HepG2 (cell line): ENCODE measurements at regions not wholly inside any gene's neighbourhood (a gene's known extent, or its start where the extent isn't known, plus 50 kb on each side); places are given as distances from the start of the nearest gene placed in this dataset.

Source experiments
- ATAC-seq: fragments of 200-7000 bp; cut with Tn5 transposase; 3 replicates; pipeline ENCODE4 v1.9.1; 2020; ENCODE audit warnings: mild to moderate bottlenecking, moderate library complexity
- BruUV-seq: library from RNA; stranded (reverse); fragments of 400-500 nt; replicated peaks from 2 replicates; lab custom pipeline; 2021; lab: Mats Ljungman, UMichigan
- CTCF ChIA-PET: fragments of 300-600 bp; formaldehyde crosslinking; extraction: SDS; loops from one replicate; lab custom pipeline; 2021; ENCODE audit warnings: low total read pairs, inconsistent platforms, low intra/inter-chr PET ratio; lab: Yijun Ruan, JAX
- POLR2A ChIA-PET: fragments of 350-600 bp; sonication (Branson Sonifier 250); formaldehyde crosslinking; loops from one replicate; lab custom pipeline; 2020; ENCODE audit warnings: antibody characterized with exemption, inconsistent platforms; lab: Yijun Ruan, JAX
- DNase-seq: peaks from one replicate; pipeline ENCODE4 v3.0.0-alpha.2; 2015; ENCODE audit warnings: low spot score
- FAIRE-seq: peaks from 3 replicates; lab custom pipeline; 2011; peaks lifted over from hg19 to GRCh38; lab: Jason Lieb, UNC
- H2AFZ ChIP-seq: one replicate; pipeline ENCODE4 v1.6.1; 2011; ENCODE audit warnings: low read length, inconsistent platforms
- H3K27ac ChIP-seq: fragments of 300-600 bp; 3 replicates; pipeline ENCODE4 v1.8.0; 2011; ENCODE audit warnings: mixed run types, mild to moderate bottlenecking, mixed read lengths, low read length, inconsistent platforms; ENCODE audit not compliant: insufficient read depth; ENCODE audit errors: extremely low read length
- H3K27me3 ChIP-seq, 2 experiments: fragments of 200-600 bp in 1 of 2; 2 replicates in 1 of 2; 3 replicates in 1 of 2; pipeline versions ENCODE4 v1.6.0 to v1.8.0; 2011; ENCODE audit warnings: low read length in 2 of 2, mild to moderate bottlenecking in 2 of 2, moderate library complexity in 2 of 2, inconsistent platforms in 1 of 2; ENCODE audit not compliant: insufficient read depth in 2 of 2, control insufficient read depth in 1 of 2
- H3K36me3 ChIP-seq, 2 experiments: fragments of 200-600 bp in 1 of 2; replicated peaks in 1 of 2; 2 replicates in 1 of 2; 3 replicates in 1 of 2; pipeline versions ENCODE4 v1.5.1 to v1.8.0; 2011; ENCODE audit warnings: low read length in 2 of 2, inconsistent platforms in 1 of 2; ENCODE audit not compliant: insufficient read depth in 2 of 2, control insufficient read depth in 1 of 2
- H3K4me1 ChIP-seq: 2 replicates; pipeline ENCODE4 v1.5.1; 2012; ENCODE audit warnings: low read length, inconsistent platforms; ENCODE audit not compliant: insufficient read depth
- H3K4me2 ChIP-seq: 2 replicates; pipeline ENCODE4 v1.6.0; 2011; ENCODE audit warnings: low read depth, low read length, inconsistent platforms
- H3K4me3 ChIP-seq, 3 experiments: fragments of 200-600 bp in 1 of 3; sonication (generic), shearing (Covaris generic) in 1 of 3; replicated peaks in 1 of 3; 2 replicates each; pipeline ENCODE4 v1.5.1; 2011 to 2016; ENCODE audit warnings: low read length in 3 of 3, inconsistent platforms in 2 of 3, low read depth in 2 of 3, mild to moderate bottlenecking in 2 of 3, control low read depth in 1 of 3, mixed read lengths in 1 of 3; ENCODE audit not compliant: insufficient read depth in 1 of 3
- H3K79me2 ChIP-seq: one replicate; pipeline ENCODE4 v1.6.1; 2011; ENCODE audit warnings: low read length, inconsistent platforms; ENCODE audit not compliant: insufficient read depth
- H3K9ac ChIP-seq: 2 replicates; pipeline ENCODE4 v1.6.0; 2011; ENCODE audit warnings: mild to moderate bottlenecking, low read depth, low read length, inconsistent platforms; ENCODE audit not compliant: insufficient read depth
- H3K9me3 ChIP-seq: 2 replicates; pipeline ENCODE4 v1.5.1; 2012; ENCODE audit warnings: mild to moderate bottlenecking, low read length
- H4K20me1 ChIP-seq: 2 replicates; pipeline ENCODE4 v1.6.0; 2011; ENCODE audit warnings: inconsistent platforms, mild to moderate bottlenecking, low read length, moderate library complexity; ENCODE audit not compliant: insufficient read depth
- FOXK1 ChIP-seq: sonication (generic); formaldehyde crosslinking; IDR thresholded peaks from 2 replicates; pipeline ENCODE4 v1.4.0; 2020; ENCODE audit warnings: low read depth, missing genetic modification reagents, borderline replicate concordance
- MEIS2 ChIP-seq: sonication (generic); formaldehyde crosslinking; IDR thresholded peaks from 2 replicates; pipeline ENCODE4 v1.9.0; 2021; ENCODE audit warnings: mild to moderate bottlenecking, missing genetic modification reagents
- MZF1 ChIP-seq: sonication (generic); formaldehyde crosslinking; IDR thresholded peaks from 2 replicates; pipeline ENCODE4 v1.8.1; 2023; ENCODE audit warnings: mild to moderate bottlenecking, missing genetic modification reagents, borderline replicate concordance
- ZNF546 ChIP-seq: sonication (generic); formaldehyde crosslinking; conservative IDR thresholded peaks from 2 replicates; pipeline ENCODE4 v1.8.1; 2023; ENCODE audit warnings: mild to moderate bottlenecking, missing genetic modification reagents
- ZNF589 ChIP-seq: sonication (generic); formaldehyde crosslinking; conservative IDR thresholded peaks from 2 replicates; pipeline ENCODE4 v1.8.0; 2022; ENCODE audit warnings: mild to moderate bottlenecking, moderate library complexity, missing genetic modification reagents
- ZNF850 ChIP-seq: sonication (generic); formaldehyde crosslinking; conservative IDR thresholded peaks from 2 replicates; pipeline ENCODE4 v1.9.0; 2021; ENCODE audit warnings: mild to moderate bottlenecking, missing genetic modification reagents
- WGBS: methylation state at CpG from one replicate; pipeline ENCODE4 v1.1.6; 2017; ENCODE audit warnings: low lambda C conversion rate; 5-methylcytosine and 5-hydroxymethylcytosine counted together
- in situ Hi-C: cut with HindIII; loops from 2 replicates; pipeline ENCODE4 v1.10.0; 2017; ENCODE audit warnings: low pct_unique_long_range_greater_than_20kb; ENCODE audit not compliant: extremely low pct_ligation_motif_present
- intact Hi-C: fragments of 100-400 bp; cut with micrococcal nuclease; formaldehyde crosslinking; loops from one replicate; pipeline ENCODE4 v1.10.0; 2022; ENCODE audit not compliant: unreplicated experiment
- TF ChIP-seq, protein P1 (sequence below): sonication (generic); formaldehyde crosslinking; IDR thresholded peaks from 2 replicates; pipeline ENCODE4 v1.4.0; 2020; ENCODE audit warnings: low read depth, missing genetic modification reagents
- TF ChIP-seq, protein P2 (sequence below): IDR thresholded peaks from 2 replicates; pipeline ENCODE4 v1.6.1; 2016; ENCODE audit warnings: control low read depth
- TF ChIP-seq, protein P3 (sequence below): sonication (generic); formaldehyde crosslinking; IDR thresholded peaks from 2 replicates; pipeline ENCODE4 v1.4.0; 2020; ENCODE audit warnings: missing genetic modification reagents
- TF ChIP-seq, protein P4 (sequence below): sonication (generic); formaldehyde crosslinking; IDR thresholded peaks from 2 replicates; pipeline ENCODE4 v1.4.0; 2020; ENCODE audit warnings: missing genetic modification reagents

DNA sequence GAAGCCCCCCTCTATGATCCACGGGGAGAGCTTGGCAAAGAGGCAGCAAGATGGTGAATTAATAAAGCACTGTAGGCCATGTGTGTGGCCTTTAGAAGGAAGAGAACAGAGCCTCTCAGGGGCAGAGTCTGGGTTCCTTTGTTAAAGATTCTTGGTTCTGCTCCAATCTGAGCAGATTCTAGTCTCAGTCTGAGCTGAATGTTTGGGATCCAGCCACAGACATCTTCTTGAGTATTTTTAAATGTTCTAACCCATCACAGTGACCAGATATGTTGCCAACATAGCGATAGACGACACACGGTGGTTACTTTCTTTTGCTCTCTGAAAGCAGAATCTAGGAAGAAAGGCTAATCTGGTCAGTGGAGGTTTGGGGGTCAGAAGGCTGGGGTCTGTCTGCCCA is 147.5 kb upstream of the GPR12 start (continued):
- TF ChIP-seq, protein P1, sequence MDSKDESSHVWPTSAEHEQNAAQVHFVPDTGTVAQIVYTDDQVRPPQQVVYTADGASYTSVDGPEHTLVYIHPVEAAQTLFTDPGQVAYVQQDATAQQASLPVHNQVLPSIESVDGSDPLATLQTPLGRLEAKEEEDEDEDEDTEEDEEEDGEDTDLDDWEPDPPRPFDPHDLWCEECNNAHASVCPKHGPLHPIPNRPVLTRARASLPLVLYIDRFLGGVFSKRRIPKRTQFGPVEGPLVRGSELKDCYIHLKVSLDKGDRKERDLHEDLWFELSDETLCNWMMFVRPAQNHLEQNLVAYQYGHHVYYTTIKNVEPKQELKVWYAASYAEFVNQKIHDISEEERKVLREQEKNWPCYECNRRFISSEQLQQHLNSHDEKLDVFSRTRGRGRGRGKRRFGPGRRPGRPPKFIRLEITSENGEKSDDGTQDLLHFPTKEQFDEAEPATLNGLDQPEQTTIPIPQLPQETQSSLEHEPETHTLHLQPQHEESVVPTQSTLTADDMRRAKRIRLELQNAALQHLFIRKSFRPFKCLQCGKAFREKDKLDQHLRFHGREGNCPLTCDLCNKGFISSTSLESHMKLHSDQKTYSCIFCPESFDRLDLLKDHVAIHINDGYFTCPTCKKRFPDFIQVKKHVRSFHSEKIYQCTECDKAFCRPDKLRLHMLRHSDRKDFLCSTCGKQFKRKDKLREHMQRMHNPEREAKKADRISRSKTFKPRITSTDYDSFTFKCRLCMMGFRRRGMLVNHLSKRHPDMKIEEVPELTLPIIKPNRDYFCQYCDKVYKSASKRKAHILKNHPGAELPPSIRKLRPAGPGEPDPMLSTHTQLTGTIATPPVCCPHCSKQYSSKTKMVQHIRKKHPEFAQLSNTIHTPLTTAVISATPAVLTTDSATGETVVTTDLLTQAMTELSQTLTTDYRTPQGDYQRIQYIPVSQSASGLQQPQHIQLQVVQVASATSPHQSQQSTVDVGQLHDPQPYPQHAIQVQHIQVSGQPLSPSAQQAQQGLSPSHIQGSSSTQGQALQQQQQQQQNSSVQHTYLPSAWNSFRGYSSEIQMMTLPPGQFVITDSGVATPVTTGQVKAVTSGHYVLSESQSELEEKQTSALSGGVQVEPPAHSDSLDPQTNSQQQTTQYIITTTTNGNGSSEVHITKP (CRISPR knock-in tag), result no peak
- TF ChIP-seq MZF1 (CRISPR knock-in tag), result no peak
- TF ChIP-seq, all 625 proteins: peak for 0

DNA sequence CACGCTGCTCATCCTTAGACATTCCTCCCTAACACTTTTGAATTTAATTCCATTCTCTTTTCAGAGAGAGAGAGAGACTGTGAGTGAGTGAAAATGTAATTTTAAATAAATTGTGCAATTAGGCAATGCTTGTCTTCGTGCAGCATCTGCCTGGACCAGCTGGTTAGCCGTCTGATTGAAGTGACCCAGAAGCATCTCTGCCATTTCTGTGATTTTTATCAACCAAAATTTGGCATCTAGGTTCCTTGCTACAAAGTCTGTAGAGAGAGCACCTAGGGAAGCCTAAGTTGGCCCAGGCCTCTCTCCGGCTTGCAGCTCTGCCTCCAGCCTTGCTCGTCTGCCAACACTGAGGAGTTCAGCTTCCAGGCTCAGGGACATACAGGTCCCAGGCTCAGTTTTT is 138.6 kb upstream of the GPR12 start:
- CTCF ChIA-PET, result no interaction called here
- ATAC-seq (no peak), FAIRE-seq (no peak), DNase-seq (no peak)
- H3K27me3 ChIP-seq, result peaks cover 0 to 40% of the 10 kb centered on the region in 2 experiments; a peak in 3 of 5 replicates
- intact Hi-C loops, result no loop called here
- H2AFZ ChIP-seq, result no peak overlapping the region
- H3K9me3 ChIP-seq, result no peaks in the 10 kb centered on the region
- H3K27ac ChIP-seq, result no peak overlapping the region
- BruUV-seq, result no TSS peak
- no peaks in the 10 kb centered on the region for H4K20me1 ChIP-seq
- 22% methylated on average over 4 of the region's 5 CpGs for WGBS
- H3K4me2 ChIP-seq, result peak overlapping the region; percentile 21; the same call in 1 of the 2 replicates
- in situ Hi-C loops, result no loop called here
- H3K79me2 ChIP-seq, result no peaks in the 10 kb centered on the region
- POLR2A ChIA-PET, result no interaction called here
- no peak overlapping the region for H3K9ac ChIP-seq
- no peaks in the 10 kb centered on the region for H3K36me3 ChIP-seq
- peaks cover 20% of the 10 kb centered on the region; the same call in 1 of the 2 replicates for H3K4me1 ChIP-seq
- H3K4me3 ChIP-seq, result no peak overlapping the region
- no peak for TF ChIP-seq FOXK1 (CRISPR knock-in tag)
- TF ChIP-seq ZNF589, result no peak
- TF ChIP-seq, protein P2, sequence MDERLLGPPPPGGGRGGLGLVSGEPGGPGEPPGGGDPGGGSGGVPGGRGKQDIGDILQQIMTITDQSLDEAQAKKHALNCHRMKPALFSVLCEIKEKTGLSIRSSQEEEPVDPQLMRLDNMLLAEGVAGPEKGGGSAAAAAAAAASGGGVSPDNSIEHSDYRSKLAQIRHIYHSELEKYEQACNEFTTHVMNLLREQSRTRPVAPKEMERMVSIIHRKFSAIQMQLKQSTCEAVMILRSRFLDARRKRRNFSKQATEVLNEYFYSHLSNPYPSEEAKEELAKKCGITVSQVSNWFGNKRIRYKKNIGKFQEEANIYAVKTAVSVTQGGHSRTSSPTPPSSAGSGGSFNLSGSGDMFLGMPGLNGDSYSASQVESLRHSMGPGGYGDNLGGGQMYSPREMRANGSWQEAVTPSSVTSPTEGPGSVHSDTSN (CRISPR knock-in tag), result no peak
- no peak for TF ChIP-seq ZNF850 (CRISPR knock-in tag)
- TF ChIP-seq ZNF546, result no peak
- TF ChIP-seq, protein P3, sequence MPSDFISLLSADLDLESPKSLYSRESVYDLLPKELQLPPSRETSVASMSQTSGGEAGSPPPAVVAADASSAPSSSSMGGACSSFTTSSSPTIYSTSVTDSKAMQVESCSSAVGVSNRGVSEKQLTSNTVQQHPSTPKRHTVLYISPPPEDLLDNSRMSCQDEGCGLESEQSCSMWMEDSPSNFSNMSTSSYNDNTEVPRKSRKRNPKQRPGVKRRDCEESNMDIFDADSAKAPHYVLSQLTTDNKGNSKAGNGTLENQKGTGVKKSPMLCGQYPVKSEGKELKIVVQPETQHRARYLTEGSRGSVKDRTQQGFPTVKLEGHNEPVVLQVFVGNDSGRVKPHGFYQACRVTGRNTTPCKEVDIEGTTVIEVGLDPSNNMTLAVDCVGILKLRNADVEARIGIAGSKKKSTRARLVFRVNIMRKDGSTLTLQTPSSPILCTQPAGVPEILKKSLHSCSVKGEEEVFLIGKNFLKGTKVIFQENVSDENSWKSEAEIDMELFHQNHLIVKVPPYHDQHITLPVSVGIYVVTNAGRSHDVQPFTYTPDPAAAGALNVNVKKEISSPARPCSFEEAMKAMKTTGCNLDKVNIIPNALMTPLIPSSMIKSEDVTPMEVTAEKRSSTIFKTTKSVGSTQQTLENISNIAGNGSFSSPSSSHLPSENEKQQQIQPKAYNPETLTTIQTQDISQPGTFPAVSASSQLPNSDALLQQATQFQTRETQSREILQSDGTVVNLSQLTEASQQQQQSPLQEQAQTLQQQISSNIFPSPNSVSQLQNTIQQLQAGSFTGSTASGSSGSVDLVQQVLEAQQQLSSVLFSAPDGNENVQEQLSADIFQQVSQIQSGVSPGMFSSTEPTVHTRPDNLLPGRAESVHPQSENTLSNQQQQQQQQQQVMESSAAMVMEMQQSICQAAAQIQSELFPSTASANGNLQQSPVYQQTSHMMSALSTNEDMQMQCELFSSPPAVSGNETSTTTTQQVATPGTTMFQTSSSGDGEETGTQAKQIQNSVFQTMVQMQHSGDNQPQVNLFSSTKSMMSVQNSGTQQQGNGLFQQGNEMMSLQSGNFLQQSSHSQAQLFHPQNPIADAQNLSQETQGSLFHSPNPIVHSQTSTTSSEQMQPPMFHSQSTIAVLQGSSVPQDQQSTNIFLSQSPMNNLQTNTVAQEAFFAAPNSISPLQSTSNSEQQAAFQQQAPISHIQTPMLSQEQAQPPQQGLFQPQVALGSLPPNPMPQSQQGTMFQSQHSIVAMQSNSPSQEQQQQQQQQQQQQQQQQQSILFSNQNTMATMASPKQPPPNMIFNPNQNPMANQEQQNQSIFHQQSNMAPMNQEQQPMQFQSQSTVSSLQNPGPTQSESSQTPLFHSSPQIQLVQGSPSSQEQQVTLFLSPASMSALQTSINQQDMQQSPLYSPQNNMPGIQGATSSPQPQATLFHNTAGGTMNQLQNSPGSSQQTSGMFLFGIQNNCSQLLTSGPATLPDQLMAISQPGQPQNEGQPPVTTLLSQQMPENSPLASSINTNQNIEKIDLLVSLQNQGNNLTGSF (CRISPR knock-in tag), result no peak
- TF ChIP-seq, protein P4, sequence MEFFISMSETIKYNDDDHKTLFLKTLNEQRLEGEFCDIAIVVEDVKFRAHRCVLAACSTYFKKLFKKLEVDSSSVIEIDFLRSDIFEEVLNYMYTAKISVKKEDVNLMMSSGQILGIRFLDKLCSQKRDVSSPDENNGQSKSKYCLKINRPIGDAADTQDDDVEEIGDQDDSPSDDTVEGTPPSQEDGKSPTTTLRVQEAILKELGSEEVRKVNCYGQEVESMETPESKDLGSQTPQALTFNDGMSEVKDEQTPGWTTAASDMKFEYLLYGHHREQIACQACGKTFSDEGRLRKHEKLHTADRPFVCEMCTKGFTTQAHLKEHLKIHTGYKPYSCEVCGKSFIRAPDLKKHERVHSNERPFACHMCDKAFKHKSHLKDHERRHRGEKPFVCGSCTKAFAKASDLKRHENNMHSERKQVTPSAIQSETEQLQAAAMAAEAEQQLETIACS, result no peak
- TF ChIP-seq MEIS2, result no peak
